ENCODE measurements at regions not wholly inside any gene's neighbourhood (a gene's known extent, or its start where the extent isn't known, plus 50 kb on each side); places are given as distances from the start of the nearest gene placed in this dataset.

- in situ Hi-C loops (cut with MboI; ENCODE audit: low sequenced_read_pairs, unreplicated experiment): no loop called here
- no peak for DNase-seq (ENCODE audit: low spot score)
- no peak for TF ChIP-seq CTCF (IDR thresholded peaks at IDR 0.05; ENCODE audit: borderline replicate concordance, control extremely low read depth, extremely low read depth, insufficient read depth, missing control alignments)
Observed at GRCh38 chr11:116577273-116577672, 195.5 kb downstream of the BUD13 start.

- in situ Hi-C loops (cut with MboI; ENCODE audit: low sequenced_read_pairs, unreplicated experiment): no loop called here
- no peak for DNase-seq (ENCODE audit: low spot score)
- TF ChIP-seq CTCF (IDR thresholded peaks at IDR 0.05; ENCODE audit: borderline replicate concordance, control extremely low read depth, extremely low read depth, insufficient read depth, missing control alignments): no peak
Observed at GRCh38 chr11:116576526-116576925, 196.3 kb downstream of the BUD13 start.

GRCh38 chr11:116567721-116568242, 205.0 kb downstream of the BUD13 start:
- no peak for DNase-seq (ENCODE audit: low spot score)
- in situ Hi-C loops (cut with MboI; ENCODE audit: low sequenced_read_pairs, unreplicated experiment): no loop called here
- no peak for TF ChIP-seq CTCF (IDR thresholded peaks at IDR 0.05; ENCODE audit: borderline replicate concordance, control extremely low read depth, extremely low read depth, insufficient read depth, missing control alignments)

GRCh38 chr11:116563712-116564047, 209.1 kb downstream of the BUD13 start:
- in situ Hi-C loops (cut with MboI; ENCODE audit: low sequenced_read_pairs, unreplicated experiment): no loop called here
- no peak for DNase-seq (ENCODE audit: low spot score)
- no peak for TF ChIP-seq CTCF (IDR thresholded peaks at IDR 0.05; ENCODE audit: borderline replicate concordance, control extremely low read depth, extremely low read depth, insufficient read depth, missing control alignments)

GRCh38 chr11:116563028-116563711, 209.6 kb downstream of the BUD13 start:
- no peak for TF ChIP-seq CTCF (IDR thresholded peaks at IDR 0.05; ENCODE audit: borderline replicate concordance, control extremely low read depth, extremely low read depth, insufficient read depth, missing control alignments)
- in situ Hi-C loops (cut with MboI; ENCODE audit: low sequenced_read_pairs, unreplicated experiment): no loop called here
- DNase-seq (ENCODE audit: low spot score): no peak

GRCh38 chr11:116560589-116560988, 212.2 kb downstream of the BUD13 start:
- in situ Hi-C loops (cut with MboI; ENCODE audit: low sequenced_read_pairs, unreplicated experiment): no loop called here
- DNase-seq (ENCODE audit: low spot score): no peak
- TF ChIP-seq CTCF (IDR thresholded peaks at IDR 0.05; ENCODE audit: borderline replicate concordance, control extremely low read depth, extremely low read depth, insufficient read depth, missing control alignments): no peak

Data from GM13976 (cell line).